ENCODE measurements at regions not wholly inside any gene's neighbourhood (a gene's known extent, or its start where the extent isn't known, plus 50 kb on each side); places are given as distances from the start of the nearest gene placed in this dataset.
"Not testable (repeated sequence)": the region's sequence is repeated elsewhere in the genome, so short reads cannot be mapped to it uniquely, and the experiment has no call there.

DNA sequence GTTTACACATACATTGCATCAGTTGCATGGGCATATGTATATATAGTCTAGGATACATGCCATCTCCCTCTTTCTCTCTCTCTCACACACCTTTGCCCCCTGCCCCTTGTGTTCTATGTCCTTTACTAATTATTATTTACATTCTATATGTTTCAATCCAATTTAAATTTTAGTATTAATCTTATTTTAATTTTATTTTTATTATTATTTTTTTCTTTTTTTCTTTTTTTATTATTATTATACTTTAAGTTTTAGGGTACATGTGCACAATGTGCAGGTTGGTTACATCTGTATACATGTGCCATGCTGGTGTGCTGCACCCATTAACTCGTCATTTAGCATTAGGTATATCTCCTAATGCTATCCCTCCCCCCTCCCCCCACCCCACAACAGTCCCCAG lies 421.1 kb downstream of the CCER1 start:
- TF ChIP-seq, protein P1, sequence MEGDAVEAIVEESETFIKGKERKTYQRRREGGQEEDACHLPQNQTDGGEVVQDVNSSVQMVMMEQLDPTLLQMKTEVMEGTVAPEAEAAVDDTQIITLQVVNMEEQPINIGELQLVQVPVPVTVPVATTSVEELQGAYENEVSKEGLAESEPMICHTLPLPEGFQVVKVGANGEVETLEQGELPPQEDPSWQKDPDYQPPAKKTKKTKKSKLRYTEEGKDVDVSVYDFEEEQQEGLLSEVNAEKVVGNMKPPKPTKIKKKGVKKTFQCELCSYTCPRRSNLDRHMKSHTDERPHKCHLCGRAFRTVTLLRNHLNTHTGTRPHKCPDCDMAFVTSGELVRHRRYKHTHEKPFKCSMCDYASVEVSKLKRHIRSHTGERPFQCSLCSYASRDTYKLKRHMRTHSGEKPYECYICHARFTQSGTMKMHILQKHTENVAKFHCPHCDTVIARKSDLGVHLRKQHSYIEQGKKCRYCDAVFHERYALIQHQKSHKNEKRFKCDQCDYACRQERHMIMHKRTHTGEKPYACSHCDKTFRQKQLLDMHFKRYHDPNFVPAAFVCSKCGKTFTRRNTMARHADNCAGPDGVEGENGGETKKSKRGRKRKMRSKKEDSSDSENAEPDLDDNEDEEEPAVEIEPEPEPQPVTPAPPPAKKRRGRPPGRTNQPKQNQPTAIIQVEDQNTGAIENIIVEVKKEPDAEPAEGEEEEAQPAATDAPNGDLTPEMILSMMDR (IDR thresholded peaks at IDR 0.05; ENCODE audit: borderline replicate concordance, extremely low read depth, low read length, poor library complexity, severe bottlenecking): not testable (repeated sequence)
- not testable (repeated sequence) for TF ChIP-seq EZH2 (IDR thresholded peaks at IDR 0.05; ENCODE audit: borderline replicate concordance, low read depth, low read length, severe bottlenecking)
